CD4-positive, alpha-beta T cell treated with Interleukin-4 for 4 hours (primary cell): ENCODE measurements at regions not wholly inside any gene's neighbourhood (a gene's known extent, or its start where the extent isn't known, plus 50 kb on each side); places are given as distances from the start of the nearest gene placed in this dataset.
"Not testable (repeated sequence)": the region's sequence is repeated elsewhere in the genome, so short reads cannot be mapped to it uniquely, and the experiment has no call there.

Source experiments
- DNase-seq: peaks from one replicate; pipeline ENCODE4 v3.0.0-alpha.2; 2020

- DNase-seq = no peak
Measured at GRCh38 chr12:41653386-41654326, 465.5 kb downstream of the PDZRN4 start.

DNA sequence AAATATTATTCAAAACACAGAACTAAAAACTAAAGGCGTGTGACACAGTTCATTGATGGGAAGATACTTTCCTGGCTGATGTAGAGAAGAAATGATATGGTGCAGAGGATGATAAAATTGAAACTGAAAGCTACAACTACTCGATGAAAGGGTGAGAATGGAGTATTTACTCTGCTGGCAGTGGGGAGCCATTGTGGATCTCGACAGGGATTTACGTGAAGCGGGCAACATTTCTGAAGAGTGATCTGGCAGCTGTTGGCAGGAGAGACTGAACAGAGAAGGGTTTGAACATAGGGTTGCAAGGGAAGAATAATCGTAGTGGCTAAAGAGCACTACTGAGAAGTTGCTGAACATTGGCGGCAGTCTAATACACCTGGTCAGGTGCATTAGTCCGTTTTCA, 464.9 kb downstream of the PDZRN4 start:
- no peak for DNase-seq

GRCh38 chr12:41645624-41646023, 457.5 kb downstream of the PDZRN4 start:
- no peak for DNase-seq

DNA sequence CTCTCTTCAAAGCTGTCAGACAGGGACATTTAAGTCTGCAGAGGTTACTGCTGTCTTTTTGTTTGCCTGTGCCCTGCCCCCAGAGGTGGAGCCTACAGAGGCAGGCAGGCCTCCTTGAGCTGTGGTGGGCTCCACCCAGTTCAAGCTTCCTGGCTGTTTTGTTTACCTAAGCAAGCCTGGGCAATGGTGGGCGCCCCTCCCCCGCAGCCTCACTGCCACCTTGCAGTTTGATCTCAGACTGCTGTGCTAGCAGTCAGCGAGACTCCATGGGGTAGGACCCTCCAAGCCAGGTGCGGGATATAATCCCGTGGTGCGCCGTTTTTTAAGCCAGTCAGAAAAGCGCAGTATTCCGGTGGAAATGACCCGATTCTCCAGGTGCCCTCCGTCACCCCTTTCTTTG, 454.7 kb downstream of the PDZRN4 start:
- DNase-seq = not testable (repeated sequence)

DNA sequence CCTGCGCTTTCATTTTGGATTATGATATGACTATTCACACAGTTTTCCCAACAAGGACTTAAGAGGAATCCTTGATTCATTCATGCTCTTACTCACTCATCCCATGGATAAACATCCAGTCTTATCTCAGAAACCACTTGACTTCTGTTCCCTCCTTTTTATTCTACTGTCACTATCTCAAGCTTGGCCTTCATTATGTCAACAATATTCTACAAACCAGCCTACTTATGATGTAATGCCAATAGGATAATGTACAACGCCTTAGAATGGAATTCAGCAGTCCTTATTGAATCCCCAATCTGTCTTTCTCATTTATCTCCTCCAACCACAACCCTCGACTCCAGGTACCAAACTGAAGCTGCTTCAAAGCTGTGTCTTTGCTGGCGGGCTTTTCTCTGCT, 448.5 kb downstream of the PDZRN4 start:
- DNase-seq = no peak

DNA sequence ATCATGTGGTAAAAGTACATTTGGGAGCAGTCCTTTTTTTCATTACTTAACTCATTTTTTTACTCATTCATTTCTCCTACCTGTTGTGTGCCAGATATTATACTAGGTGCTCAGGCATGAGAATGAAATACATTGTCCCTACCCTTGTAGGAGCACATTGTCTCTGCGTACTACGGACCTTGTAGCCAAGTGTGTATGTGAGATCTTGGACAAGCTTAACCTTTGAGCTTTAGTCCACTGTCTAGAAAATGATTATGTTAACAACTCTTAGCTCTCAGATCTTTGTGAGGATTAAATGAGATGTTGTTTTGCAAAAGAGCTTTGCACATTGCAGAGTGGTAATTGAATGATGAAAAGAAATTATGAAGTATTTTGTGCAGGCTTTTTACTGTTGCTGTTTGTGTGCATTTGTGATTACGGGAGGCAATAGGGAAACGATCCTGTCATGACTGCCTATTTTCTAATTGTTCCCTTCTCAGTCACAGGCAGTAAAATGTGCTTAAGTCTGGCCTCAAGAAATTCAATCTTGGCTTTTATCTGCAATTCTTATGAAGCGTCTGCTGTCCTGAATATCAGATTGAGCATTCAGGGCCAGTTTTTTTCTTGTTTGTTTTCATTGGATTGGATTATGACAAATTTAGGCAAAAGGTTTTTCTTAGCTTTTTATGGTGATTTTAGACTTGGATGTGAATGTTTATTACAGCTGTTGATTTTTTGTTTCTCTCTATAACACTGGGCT, 447.7 kb downstream of the PDZRN4 start:
- DNase-seq = no peak

GRCh38 chr12:41634091-41634490, 446.0 kb downstream of the PDZRN4 start:
- DNase-seq = no peak

DNA sequence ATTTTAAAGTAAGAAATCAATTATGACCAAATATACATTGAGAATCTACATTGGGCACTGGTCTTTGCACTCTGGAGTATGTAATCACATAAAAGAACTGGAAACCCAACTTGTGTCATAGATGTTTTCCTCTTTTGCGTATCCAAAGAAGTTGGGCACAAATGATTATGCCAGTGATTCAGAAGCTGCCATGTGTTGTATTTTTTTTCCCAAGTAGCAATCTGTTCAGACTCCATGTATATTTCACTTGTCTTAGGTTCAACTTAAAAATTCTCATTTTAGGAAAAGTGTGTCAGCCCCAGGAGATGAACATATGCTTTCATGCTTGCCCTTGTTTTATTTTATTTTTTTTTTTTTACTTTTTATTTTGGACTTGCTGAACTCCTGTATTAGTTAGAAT, 441.5 kb downstream of the PDZRN4 start:
- no peak for DNase-seq

DNA sequence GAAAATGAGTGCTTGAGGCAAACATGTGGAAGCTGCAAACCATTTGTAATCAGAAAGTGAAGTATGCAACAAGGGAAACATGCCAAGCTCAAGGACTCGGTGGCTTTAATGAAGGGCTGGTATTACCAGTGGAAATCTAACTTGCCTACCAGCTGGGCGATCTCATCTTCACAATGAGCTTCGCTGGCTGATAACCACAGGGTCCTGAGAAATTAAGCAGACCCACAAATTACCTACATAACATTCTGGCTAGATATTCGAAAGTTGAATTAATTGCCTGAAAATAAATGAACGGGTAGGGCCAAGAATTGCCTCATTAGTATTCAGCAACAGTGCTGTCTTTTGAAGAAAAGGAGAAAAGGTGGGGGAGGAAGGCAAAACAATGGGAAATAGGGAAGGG, 439.4 kb downstream of the PDZRN4 start:
- DNase-seq = no peak

- DNase-seq = no peak
Measured at GRCh38 chr12:41624571-41624970, 436.5 kb downstream of the PDZRN4 start.
